PC-3 (cell line): ENCODE measurements at regions not wholly inside any gene's neighbourhood (a gene's known extent, or its start where the extent isn't known, plus 50 kb on each side); places are given as distances from the start of the nearest gene placed in this dataset.

Experiments
- CTCF ChIP-seq: fragments of 300-600 bp; sonication (generic); conservative IDR thresholded peaks from 2 replicates; pipeline ENCODE4 v1.5.1; 2017; ENCODE audit warnings: antibody characterized with exemption, low read depth, mild to moderate bottlenecking, low read length
- EZH2 ChIP-seq: fragments of 300-600 bp; sonication (generic); IDR thresholded peaks from one replicate; pipeline ENCODE4 v1.6.1; 2017; ENCODE audit warnings: antibody characterized with exemption, mild to moderate bottlenecking, low read length; ENCODE audit not compliant: unreplicated experiment
- EZH2phosphoT487 ChIP-seq: fragments of 300-600 bp; sonication (generic); IDR thresholded peaks from 2 replicates; pipeline ENCODE4 v1.6.1; 2018; ENCODE audit warnings: mild to moderate bottlenecking, antibody characterized with exemption, low read length, borderline replicate concordance

- TF ChIP-seq CTCF (no peak), EZH2phosphoT487 (no peak), EZH2 (no peak)
Observed at GRCh38 chr4:129903861-129904260, 807.9 kb downstream of the C4orf33 start.
